AG09309 (cell line): ENCODE measurements at regions not wholly inside any gene's neighbourhood (a gene's known extent, or its start where the extent isn't known, plus 50 kb on each side); places are given as distances from the start of the nearest gene placed in this dataset.

ENCODE experiments used
- DNase-seq: peaks from one replicate; pipeline ENCODE4 v3.0.0-alpha.2; 2010; ENCODE audit warnings: low read depth
- H3K4me3 ChIP-seq: 2 replicates; pipeline ENCODE4 v1.5.1; 2011; ENCODE audit warnings: mild to moderate bottlenecking, low read depth, low read length, moderate library complexity; ENCODE audit not compliant: control insufficient read depth
- CTCF ChIP-seq: IDR thresholded peaks from 2 replicates; pipeline ENCODE4 v1.5.1; 2011; ENCODE audit warnings: mild to moderate bottlenecking, low read depth, low read length, inconsistent platforms; ENCODE audit not compliant: insufficient read depth, control insufficient read depth; ENCODE audit errors: missing control alignments

DNA sequence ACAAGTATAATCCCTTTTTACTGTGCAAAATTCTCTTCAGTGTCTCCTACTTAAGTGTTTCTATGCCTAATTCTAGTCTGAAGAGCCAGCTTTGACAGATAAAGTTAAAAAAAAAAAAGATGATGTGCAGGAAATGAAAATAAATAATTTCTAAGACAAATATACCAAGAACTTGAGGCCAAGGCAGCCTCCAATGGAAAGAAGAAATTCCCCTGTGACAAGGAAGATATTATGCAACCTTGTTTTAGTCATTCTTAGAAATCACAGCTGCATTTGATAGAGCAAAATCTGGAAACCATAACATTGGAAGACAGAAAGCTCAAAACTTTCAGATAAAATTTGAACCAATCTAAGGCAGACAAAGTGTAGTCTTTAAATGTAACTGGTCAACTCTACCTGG lies 375.9 kb upstream of the TLE4 start:
- no peak for TF ChIP-seq CTCF
- peak; percentile 82 for DNase-seq
- H3K4me3 ChIP-seq = no peak overlapping the region

GRCh38 chr9:79196606-79197005 lies 375.2 kb upstream of the TLE4 start:
- TF ChIP-seq CTCF = no peak
- no peak overlapping the region for H3K4me3 ChIP-seq
- peak; percentile 49 for DNase-seq

- TF ChIP-seq CTCF = no peak
- no peak overlapping the region for H3K4me3 ChIP-seq
- no peak for DNase-seq
These were observed 371.4 kb upstream of the TLE4 start for GRCh38 chr9:79200336-79200735.

GRCh38 chr9:79201636-79202035 lies 370.1 kb upstream of the TLE4 start:
- H3K4me3 ChIP-seq = no peak overlapping the region
- no peak for TF ChIP-seq CTCF
- DNase-seq = no peak

- no peak overlapping the region for H3K4me3 ChIP-seq
- no peak for TF ChIP-seq CTCF
- no peak for DNase-seq
These were observed 362.9 kb upstream of the TLE4 start for GRCh38 chr9:79208791-79209396.

GRCh38 chr9:79210541-79211243 lies 361.1 kb upstream of the TLE4 start:
- no peak for DNase-seq
- no peak for TF ChIP-seq CTCF
- H3K4me3 ChIP-seq = no peak overlapping the region
